ENCODE measurements at regions not wholly inside any gene's neighbourhood (a gene's known extent, or its start where the extent isn't known, plus 50 kb on each side); places are given as distances from the start of the nearest gene placed in this dataset.

- peak; percentile 63 for DNase-seq (ENCODE audit: low spot score)
Observed at GRCh38 chr13:106033659-106034058, 501.8 kb downstream of the EFNB2 start.

GRCh38 chr13:106032441-106032840, 503.0 kb downstream of the EFNB2 start:
- no peak for DNase-seq (ENCODE audit: low spot score)

- no peak for DNase-seq (ENCODE audit: low spot score)
Observed at GRCh38 chr13:106029676-106030290, 505.7 kb downstream of the EFNB2 start.

- DNase-seq (ENCODE audit: low spot score) = no peak
Observed at GRCh38 chr13:106028911-106029310, 506.6 kb downstream of the EFNB2 start.

- DNase-seq (ENCODE audit: low spot score) = no peak
Observed at GRCh38 chr13:106011600-106011999, 523.9 kb downstream of the EFNB2 start.

- DNase-seq (ENCODE audit: low spot score) = no peak
Observed at GRCh38 chr13:106010836-106011235, 524.6 kb downstream of the EFNB2 start.

GRCh38 chr13:106008540-106008939, 526.9 kb downstream of the EFNB2 start:
- no peak for DNase-seq (ENCODE audit: low spot score)

- DNase-seq (ENCODE audit: low spot score) = no peak
Observed at GRCh38 chr13:106007156-106007555, 528.3 kb downstream of the EFNB2 start.

- DNase-seq (ENCODE audit: low spot score) = no peak
Observed at GRCh38 chr13:106003651-106004050, 531.8 kb downstream of the EFNB2 start.

- DNase-seq (ENCODE audit: low spot score) = no peak
Observed at GRCh38 chr13:106001443-106001842, 534.0 kb downstream of the EFNB2 start.

GRCh38 chr13:105997581-105998550, 537.6 kb downstream of the EFNB2 start:
- no peak for DNase-seq (ENCODE audit: low spot score)

GRCh38 chr13:105996391-105997025, 539.0 kb downstream of the EFNB2 start:
- DNase-seq (ENCODE audit: low spot score) = no peak

GRCh38 chr13:105994340-105994739, 541.1 kb downstream of the EFNB2 start:
- DNase-seq (ENCODE audit: low spot score) = no peak

GRCh38 chr13:105991622-105992277, 543.7 kb downstream of the EFNB2 start:
- no peak for DNase-seq (ENCODE audit: low spot score)

GRCh38 chr13:105991131-105991530, 544.3 kb downstream of the EFNB2 start:
- DNase-seq (ENCODE audit: low spot score) = no peak

- no peak for DNase-seq (ENCODE audit: low spot score)
Observed at GRCh38 chr13:105990256-105990958, 545.1 kb downstream of the EFNB2 start.

- DNase-seq (ENCODE audit: low spot score) = no peak
Observed at GRCh38 chr13:105984646-105985045, 550.8 kb downstream of the EFNB2 start.

GRCh38 chr13:105984236-105984635, 551.2 kb downstream of the EFNB2 start:
- no peak for DNase-seq (ENCODE audit: low spot score)

GRCh38 chr13:105982219-105982930, 553.1 kb downstream of the EFNB2 start:
- DNase-seq (ENCODE audit: low spot score) = no peak

- DNase-seq (ENCODE audit: low spot score) = no peak
Observed at GRCh38 chr13:105979131-105980011, 556.1 kb downstream of the EFNB2 start.
